Peyer's patch (tissue), 4 donors: ENCODE measurements at regions not wholly inside any gene's neighbourhood (a gene's known extent, or its start where the extent isn't known, plus 50 kb on each side); places are given as distances from the start of the nearest gene placed in this dataset.

Experiments
- POLR2A ChIP-seq, 2 donors: fragments of 450-650 bp; IDR thresholded peaks; one replicate each; pipeline ENCODE4 v1.5.1; 2017; ENCODE audit warnings: antibody characterized with exemption in 2 of 2, mild to moderate bottlenecking in 2 of 2, moderate library complexity in 2 of 2
- TF ChIP-seq, protein P1 (sequence below), 6 experiments: fragments of 450-650 bp in 4 of 6; fragments of 200-600 bp in 2 of 6; sonication (generic) in 1 of 6; IDR thresholded peaks; one replicate each; pipeline ENCODE4 v1.5.1; 2017 to 2019; ENCODE audit warnings: antibody characterized with exemption in 6 of 6, mild to moderate bottlenecking in 3 of 6, moderate library complexity in 1 of 6

DNA sequence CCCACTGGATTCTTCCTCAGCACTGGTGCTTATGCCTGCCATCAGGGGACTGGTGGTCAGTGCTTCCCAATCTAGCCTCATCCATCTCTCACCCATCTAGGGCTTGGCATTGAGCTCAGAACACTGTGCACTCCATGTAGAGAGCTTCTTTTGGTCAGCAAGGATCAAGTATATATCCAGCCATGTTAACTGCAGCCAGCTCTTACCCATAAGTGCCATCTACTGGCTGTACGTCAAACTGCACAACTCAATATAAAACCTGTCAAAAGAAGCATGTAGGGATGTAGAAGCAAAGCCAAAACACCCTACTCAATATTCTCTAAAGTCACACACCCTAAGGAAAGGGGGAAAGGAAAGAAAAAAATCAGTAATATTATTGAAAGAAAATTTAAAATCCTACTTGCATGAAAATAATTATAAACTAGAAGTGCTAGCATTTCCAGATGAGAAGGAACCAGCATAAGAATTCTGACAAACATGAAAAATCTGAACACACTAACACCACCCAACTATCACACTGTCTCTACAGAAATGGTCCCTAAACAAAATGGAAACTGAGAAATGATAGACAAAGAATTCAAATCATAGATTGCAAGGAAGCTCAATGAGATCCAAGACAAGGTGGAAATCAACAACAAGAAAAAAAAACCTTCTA lies 531.1 kb upstream of the STEAP1 start:
- TF ChIP-seq, protein P1, sequence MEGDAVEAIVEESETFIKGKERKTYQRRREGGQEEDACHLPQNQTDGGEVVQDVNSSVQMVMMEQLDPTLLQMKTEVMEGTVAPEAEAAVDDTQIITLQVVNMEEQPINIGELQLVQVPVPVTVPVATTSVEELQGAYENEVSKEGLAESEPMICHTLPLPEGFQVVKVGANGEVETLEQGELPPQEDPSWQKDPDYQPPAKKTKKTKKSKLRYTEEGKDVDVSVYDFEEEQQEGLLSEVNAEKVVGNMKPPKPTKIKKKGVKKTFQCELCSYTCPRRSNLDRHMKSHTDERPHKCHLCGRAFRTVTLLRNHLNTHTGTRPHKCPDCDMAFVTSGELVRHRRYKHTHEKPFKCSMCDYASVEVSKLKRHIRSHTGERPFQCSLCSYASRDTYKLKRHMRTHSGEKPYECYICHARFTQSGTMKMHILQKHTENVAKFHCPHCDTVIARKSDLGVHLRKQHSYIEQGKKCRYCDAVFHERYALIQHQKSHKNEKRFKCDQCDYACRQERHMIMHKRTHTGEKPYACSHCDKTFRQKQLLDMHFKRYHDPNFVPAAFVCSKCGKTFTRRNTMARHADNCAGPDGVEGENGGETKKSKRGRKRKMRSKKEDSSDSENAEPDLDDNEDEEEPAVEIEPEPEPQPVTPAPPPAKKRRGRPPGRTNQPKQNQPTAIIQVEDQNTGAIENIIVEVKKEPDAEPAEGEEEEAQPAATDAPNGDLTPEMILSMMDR (IDR thresholded peaks at IDR 0.05) = peak in 4 of 6 experiments; percentile 12 to 29 (median 16)
- no peak for TF ChIP-seq POLR2A (IDR thresholded peaks at IDR 0.05)
